ENCODE measurements at regions not wholly inside any gene's neighbourhood (a gene's known extent, or its start where the extent isn't known, plus 50 kb on each side); places are given as distances from the start of the nearest gene placed in this dataset.

DNA sequence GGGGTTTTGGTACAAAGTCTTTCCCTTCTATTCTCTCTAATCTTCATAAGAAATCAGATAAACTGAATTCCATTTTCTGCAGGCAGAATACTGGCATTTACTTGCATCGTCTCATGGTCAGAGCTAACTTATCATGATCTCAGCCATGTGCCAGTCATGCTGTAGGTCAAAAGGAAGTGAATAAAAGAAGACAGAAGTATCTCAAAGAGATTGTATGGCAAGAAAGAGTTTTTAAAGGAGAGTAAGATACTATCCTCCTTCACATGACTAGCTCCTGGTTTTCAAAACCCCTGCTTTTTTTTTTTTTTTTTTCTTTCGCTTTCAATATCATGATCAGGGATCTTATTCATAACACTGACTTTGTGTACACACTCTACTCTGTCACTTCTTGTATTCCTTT, 398.3 kb downstream of the C6orf118 start:
- no peak for DNase-seq

DNA sequence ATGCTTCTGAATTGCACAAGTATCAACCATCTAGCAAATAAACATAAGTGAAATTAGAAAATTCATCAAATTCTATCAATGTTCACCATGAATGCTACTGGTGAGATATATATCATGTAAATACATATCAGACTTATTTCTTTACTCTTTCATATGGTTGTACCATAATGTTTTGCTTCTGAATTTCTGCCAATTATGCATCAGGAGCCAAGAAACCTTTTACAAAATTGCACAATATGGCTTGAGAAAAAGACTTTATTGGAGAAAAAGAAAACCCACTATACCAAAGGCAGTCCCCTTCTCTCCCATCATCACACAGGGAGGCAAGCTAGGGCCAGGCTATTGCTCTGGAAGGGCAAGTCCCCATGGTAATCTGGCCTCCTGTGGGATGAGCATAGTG, 402.6 kb downstream of the C6orf118 start:
- no peak for DNase-seq

DNA sequence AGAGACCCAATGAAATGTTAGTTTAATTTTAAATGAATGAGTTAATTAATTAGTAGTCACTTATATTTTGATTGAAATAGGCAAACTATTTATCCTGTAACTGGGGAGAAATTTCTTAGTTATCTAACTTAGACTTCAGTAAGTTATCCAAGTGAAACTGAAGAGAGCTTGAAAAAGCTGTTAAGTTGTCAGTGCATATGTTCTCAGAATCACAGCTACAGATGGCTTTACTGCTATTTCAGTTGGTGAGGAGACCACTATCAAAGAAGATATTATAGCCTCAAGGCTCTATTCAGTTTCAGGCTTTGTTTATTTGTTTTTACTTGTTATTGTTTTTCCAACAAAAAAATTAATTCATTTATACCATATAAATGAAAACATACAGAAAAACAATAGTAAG, 404.1 kb downstream of the C6orf118 start:
- DNase-seq: no peak

DNA sequence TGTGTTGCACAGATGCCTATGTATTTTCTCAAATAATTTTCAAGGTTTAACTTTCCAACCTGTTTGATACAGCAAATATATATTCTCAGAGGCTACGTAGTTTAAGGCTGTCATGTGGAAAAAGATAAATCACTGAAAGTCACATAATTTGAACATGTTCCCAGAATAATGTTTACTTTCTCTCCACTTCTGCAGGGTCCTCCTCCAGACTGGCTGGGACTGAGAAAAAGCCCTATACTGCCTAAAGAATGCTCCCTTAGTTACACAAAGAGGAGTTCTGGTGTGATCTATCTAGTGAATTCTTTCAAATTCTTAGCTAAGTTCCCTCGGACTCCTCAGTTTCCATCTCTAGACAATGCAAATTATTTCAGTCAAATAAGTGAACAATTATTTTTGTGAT, 411.0 kb downstream of the C6orf118 start:
- DNase-seq: no peak

DNA sequence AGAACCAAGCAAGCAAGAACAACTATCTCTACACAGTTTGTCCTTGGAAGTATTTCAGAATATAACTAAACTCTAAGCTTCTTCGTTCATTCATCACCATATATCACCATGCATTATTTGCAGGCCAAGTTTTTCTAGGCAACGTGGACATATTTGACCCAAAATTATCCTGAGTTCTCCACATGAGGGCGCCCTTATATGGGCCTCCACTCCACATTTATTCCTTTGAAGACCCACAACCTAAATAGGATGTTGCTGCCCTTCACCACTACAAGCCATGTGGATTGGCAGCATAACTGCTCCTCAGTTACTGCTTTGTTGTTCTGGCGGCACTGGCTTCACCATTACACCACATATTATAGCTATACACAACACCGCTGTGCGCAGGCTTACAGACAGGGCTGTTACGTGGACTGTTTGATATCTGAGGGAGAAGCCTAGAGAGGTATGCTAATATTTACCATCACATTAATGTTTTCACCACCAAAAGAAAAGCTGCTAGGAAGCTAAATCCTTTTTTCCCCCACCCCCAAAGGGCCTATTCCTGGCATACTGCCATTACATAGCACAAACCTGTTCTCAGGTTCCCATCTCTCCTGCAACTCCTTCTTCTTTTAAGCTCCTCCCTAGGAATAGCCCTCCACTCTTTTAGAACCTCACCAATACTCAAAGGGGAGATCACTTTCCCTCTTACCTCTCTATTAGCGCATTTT, 411.7 kb downstream of the C6orf118 start:
- no peak for DNase-seq

DNA sequence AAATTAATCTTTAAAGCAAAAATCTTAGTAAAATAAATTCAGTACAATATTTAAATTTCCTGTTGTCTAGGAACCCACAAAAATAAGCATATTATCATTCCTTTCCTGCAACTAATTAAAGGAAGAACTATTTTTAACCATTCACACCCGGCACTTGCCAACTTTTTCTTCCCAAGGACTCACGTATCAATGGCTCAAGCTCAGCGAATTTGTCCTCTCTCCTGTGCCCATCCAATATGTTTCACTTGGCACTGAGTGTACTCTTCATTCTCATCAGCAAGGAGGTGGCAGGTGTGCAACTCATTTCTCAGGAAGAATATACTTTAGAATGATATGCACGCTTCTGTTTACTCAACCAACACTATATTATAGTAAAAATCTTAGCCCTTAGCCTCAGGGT, 419.4 kb downstream of the C6orf118 start:
- DNase-seq: no peak

DNA sequence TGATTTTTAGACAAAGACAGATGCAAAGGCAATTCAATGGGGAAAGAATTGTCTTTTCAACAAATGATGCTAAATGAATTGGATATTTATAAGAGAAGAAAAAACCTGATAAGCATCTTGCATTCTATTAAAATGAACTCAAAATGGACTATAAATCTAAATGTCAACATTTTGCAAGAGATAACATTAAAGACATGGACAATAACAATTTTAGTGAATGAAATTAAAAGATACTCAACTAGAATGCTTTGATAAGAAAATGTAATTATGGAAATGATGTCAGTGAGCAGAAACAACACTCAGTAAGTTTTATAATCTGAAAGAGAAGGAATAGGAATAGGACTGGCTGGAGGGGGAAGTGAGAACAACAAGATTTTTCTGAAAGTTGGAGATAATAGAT, 421.7 kb downstream of the C6orf118 start:
- DNase-seq: no peak

DNA sequence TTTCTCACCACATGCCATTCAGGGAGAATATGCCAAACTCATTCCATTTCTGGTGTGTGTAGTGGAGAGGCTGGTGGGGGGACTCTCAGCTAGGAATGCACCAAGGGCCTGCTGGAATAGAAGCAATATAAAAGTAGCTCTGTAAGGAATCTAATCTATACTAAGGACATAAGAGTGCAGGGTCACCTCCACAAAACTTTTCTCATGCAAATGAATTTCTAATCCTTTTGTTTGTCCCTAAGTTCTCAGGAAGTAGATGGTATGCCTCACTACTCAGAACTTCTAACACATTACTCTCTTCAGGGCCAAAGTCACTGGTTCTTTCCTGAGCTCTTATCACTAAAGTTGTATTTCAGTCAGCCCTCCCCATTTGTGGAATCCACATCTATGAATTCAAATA, 427.2 kb downstream of the C6orf118 start:
- DNase-seq: no peak

DNA sequence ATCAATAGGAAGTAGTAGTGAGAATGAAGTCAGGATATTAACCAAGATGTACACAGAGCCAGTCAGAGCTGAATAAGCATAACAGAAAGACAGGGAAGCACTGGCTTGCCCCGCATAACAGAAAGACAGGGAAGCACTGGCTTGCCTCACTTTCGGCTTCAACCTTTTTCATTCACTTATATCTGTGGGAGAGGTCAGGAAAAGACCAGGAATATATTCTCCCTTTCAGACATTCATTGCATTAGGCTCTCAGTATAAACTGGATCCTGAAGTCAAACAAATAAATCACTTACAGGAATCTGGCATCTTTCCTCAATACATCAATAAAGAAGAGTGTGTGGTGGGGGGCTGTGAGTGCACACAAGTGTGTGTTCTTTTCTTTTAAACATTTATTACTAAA, 437.6 kb downstream of the C6orf118 start:
- no peak for DNase-seq

DNA sequence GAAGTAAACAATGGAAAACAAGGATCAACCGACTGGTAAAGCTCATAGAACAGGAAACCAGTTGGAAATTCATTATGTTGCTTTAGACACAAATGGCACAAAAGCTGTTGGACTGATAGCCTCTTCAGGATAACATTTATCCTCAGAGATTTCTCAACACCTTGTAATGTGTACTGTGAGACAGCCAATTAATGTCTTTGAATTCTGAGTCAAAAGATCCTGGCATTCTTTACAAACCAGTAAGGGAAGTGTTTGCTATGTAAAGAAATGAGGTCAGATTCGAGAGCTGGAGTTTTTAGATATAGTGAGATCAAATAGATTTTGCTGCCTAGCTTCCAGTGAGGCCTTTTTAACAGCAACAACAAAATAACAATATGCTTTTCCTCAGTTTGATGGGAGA, 439.2 kb downstream of the C6orf118 start:
- DNase-seq: no peak

DNA sequence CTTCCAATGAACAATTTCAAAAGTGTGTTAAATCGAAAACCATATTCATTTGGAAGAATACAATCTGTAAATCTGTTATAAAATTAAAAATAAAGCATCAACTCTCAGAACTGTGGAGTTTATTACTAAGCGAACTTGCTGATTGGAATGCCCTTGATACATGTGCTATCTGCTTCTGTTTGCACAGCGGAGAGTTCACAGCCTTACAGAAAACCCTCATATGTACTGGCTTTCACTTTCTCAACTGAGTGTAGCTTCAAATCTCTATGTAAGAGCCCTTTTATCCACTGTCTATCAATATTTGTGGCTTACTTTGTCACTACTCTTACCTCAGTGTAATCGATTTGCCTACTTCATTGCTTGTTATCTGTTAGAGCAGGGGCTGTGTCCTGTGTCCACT, 447.4 kb downstream of the C6orf118 start:
- no peak for DNase-seq

DNA sequence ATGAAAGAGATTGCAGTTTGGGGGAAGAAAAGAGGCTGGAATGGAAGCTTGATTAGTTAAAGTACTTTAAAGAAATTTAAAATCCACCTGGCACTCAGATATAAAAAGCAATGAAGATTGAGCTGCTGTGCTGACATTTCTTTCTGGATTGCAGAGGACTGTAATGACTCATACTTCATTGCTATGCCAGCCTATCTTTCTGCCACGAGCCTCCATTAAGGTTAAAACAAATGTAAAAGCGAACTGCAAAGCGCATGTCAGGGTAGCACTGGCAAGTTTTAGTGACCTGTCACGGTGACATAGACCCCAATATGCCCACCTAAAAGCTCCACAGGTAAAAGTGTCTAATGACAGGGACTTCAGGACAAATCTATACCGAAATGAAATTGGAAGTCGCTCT, 449.6 kb downstream of the C6orf118 start:
- DNase-seq: no peak

DNA sequence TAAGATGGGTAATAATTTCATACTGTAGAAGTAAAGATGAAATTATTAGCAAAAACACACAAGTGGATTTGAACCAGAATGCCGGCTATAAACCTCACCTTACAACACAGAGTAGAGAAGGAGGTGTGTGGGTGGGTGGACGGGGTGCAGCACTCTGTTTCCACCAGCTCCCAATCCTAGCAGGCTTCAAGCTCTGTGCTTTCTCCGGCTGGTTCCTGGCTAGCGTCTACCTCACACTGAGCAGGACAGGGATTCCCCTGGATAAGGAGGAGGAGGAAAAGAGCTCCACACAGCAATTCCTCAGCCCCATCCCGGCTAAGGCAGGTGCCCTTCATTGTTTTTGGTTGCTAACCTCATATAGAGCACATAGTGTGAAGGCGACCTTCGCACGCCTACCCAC, 453.3 kb downstream of the C6orf118 start:
- no peak for DNase-seq

DNA sequence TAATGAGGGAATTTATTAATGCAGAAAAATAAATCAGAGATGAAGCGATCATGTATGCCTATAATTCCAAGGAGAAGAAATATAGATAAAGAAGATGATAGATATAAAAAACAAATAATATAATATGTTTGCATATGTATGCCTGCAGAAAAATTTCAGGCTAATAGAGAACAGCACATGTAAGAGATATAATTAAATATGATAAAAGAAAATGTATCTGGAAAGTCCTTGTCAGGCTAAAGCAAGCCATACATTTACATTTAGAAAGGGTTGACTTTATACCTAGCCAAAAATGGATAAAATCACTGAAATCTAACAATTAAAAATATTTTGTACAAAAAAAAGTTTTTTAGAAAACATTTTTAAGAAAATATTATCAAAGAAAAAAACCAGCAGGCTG, 454.1 kb downstream of the C6orf118 start:
- no peak for DNase-seq

DNA sequence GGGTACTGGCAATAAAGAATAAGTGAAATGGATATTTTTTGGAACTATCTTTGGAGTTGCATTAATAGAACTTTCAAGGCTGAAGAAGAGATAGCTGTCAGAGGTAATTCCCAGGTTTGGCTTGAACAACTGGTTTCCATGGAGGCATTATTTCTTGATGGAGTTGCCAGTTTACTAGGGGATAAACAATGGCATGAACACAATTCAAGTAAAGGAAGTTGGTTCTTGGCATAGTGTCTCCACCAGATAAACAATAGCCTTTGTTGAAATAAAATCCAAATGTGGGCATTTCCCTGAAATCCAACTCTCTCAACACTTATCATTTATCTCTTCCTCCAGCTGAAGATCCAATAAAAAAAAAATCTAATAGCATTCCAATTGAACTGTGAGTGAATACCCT, 454.9 kb downstream of the C6orf118 start:
- no peak for DNase-seq

DNA sequence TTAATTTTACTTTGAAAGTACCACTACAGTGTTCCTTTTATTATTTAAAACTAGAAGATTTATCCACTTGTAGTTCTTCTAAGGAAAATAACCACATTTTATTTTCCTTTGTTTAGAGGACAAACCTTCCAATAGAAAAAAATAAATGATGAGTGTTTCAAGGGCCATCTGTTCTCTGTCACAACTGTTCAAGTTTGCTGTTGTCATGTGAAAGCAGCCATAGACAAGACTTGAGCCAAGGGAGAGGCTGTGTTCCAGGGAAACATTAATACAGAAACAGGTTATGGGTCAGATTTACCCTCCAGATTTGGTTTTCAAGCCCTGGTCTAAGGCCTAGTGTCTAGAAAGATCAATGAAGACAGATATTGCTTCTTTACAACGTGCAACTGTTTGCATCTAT, 463.6 kb downstream of the C6orf118 start:
- no peak for DNase-seq

DNA sequence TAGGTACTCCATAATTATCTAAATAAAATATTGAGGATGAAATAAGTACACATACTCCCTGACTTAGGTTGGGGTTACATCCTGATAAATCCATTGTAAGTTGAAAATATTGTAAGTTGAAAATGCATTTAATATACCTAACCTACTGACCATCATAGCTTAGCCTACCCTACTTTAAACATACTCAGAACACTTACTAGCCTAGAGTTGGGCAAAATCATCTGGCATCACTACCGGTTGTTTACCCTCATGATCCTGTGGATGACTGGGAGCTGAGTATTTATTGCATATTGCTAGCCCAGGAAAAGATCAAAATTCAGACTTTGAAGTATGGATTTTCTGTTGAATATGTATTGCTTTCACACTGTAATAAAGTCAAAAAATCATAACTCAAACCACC, 467.3 kb downstream of the C6orf118 start:
- DNase-seq: no peak

DNA sequence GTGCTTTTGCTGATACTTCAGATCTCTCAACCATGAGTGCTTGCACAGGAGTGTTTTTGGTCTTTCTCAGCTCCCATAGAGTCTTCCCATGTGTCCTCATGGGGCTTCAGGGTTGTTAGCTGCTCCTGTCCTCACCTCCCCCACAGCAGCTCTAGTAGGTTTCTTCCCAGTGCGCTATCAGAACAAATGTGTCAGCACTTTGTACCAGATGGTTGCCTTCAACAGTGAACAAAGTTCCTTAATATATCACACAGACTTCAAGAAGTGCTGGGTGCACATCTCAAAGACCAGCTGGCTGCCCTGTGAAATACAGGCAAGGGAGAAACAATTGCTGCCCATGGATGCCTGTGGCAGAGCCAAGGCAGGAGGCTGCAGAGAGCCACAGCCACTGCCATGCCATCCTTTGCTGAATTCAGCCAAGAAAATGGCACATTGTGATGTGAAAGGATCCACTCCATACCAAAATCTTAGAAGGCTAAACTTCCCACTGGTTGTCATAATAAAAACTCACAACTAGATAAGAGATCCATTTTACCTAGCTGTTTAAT, 471.3 kb downstream of the C6orf118 start:
- DNase-seq: no peak

DNA sequence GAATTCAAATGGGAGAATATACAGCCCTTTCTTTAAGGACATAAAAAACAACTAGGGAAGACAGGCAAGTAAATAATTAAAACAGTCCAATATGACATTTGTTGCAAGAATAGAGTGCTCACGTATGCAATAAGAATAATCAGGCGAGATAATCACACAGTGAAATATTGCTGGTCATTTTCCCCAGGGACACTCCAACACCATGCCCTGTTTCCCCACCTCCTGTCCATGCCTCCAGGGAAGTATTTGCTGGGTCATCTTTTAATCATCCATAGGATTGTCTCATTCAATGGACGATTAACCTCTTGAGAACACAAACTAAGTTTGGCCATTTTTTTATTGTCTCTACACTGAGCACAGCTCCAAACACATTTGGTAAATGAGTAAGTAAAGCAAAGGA, 472.9 kb downstream of the C6orf118 start:
- no peak for DNase-seq

DNA sequence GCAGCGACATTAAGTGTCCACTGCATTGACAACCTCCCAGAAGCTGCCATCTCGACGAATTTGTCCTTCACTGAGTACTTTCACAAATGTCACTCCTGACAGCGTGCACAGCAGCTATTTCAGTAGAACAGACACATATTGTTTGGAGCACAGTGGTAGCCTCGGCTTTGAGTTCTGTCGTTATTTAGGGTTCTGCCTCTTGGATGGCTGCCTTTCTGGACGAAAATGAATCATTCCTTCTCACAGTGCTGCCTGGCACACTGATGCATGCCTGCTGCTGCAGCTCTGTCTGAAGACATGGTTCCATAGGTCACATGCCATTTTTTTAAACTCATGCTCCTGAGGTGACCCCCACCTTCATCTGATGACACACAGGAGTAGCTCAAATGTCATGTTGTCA, 477.0 kb downstream of the C6orf118 start:
- no peak for DNase-seq

DNA sequence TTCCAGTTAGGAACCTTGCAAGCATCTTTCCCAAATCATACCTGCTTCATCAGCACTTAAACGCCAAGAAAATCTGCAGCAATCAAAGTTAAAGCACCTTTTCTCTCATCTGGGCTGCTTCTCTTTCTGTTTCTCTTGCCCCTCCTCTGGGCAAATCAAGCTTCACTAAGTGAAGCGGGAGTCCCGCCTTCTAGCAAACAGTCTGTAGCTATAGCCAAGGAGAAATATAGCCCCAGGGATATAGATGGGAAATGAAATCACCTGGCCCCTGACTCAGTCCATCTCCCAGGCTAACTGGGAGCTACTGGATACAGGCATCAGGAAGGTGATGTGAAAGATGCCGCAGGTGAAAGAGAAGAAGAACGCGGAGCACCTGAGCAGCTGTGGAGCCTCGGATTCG, 481.9 kb downstream of the C6orf118 start:
- DNase-seq: no peak

DNA sequence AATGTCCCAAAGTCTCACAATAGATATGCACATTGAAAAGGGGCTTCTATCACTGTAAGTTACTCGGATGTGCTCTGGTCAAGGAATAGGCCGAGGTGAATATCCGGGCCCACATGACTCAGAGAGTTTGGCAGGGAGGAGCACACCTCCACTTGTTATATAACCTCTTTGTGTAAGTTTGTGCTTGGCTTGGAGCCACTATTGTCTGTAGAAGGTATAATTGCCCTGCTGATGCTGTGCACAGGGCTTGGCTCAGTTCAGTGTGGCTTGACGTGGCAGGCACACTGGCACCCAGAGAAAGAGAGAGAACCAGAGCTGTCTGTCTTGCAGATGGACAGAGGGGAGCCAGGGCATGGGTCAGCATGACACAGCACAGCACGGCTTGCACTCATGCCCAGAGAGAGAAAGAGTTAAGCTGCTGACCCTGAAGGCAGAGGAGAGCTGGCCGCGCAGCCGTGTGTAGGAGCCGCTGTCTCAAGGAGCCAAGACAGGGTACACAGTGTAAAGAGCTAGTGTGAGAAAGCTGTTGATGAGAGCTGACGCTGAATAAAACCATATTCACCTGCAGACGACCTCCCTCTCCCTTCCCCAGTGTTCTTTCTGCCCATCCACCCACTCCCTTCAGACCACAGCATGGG, 482.5 kb downstream of the C6orf118 start:
- no peak for DNase-seq

DNA sequence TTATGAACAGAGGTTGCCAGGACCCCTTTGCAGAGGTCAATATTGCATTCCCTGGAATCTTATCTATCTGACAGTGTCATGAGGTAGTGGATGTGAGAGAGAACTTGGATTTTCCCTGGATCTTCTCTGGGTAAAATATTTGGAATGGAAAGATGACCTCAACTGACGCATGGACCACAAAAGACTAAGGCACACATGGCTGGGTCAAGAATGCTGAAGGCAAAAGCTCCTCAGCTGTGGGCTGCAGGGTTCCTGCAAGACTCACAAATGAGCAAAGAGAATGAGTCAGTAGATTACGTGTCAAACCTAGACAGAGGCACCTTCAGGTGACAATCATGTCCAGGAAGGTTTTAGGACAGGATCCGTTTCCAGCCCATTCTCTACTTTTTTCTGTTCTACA, 484.0 kb downstream of the C6orf118 start:
- DNase-seq: no peak

DNA sequence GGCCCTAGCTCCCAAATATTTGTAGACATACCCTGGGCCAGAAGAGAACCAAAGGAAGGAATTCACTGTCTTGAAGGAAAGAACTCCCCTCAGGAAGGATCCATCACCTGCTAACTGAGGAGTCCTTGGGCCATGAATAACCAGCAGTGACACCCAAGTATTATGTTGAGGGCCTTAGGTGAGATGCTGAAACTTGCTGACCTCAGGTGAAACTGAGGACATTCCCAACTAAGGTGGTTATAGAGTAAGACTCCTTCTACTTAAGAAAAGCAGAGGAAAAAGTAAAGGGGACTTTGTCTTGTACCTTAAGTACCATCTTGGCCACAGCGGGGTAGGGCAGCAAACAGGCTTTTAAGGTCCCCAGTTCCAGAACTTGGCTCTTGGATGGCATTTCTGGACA, 491.7 kb downstream of the C6orf118 start:
- no peak for DNase-seq

DNA sequence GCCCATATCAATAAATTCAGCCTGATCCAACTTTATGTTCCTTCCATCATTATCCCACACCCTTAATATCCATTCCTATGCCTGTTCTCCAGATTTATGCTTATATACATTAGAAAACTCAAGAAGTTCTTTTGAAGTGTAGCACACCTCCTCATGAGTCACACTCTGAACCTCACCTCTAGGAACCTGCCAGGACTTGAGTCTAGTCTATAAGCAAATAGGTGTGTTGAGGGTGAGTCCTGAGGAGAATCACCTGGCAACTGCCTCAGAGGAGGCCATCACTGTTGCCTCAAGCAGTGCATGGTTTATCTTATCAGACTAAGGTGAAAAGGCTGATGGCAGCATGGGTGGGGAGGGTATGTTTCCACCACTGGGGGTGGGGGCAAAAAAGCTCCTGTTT, 496.7 kb downstream of the C6orf118 start:
- no peak for DNase-seq

Data from DMS 273 treated with DMSO at 0.1 percent for 48 hours (cell line).